ENCODE measurements at regions not wholly inside any gene's neighbourhood (a gene's known extent, or its start where the extent isn't known, plus 50 kb on each side); places are given as distances from the start of the nearest gene placed in this dataset.

DNA sequence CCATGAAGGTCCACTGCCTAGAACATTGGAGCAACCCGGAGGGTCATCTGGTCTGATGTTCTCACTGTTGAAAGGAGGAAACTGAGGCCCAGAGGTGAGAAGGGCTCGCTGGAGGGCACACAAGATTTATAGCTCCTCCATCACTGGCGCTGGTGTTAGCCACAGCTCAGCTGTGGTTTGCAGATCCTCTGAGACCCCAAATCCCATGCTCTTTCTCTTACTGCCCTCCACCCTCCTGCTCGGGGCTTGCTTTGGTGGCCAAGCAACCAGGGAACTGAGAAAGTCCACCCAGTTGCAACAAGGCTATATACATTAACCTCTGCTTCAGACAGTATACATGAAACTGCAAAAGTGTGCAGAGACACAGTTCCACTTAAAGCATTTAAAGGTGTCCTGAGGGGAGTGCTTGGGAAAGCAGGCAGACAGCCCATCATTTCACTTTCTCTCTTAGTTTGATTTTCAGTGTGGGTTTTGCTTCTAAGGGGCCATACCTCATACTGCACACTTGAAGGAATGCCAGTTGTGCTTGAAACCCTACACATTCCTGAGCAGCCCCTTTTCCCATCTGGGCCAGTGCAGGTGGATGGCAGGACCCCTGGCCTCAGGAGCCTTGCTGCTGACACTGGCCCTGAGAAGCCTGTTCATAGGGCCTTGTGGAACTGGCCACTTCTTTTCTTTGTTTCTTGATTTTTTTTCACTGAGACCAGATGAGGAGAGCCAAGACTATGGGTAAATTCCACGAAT is 347.6 kb downstream of the CDC5L start:
- TF ChIP-seq EZH2 (IDR thresholded peaks at IDR 0.05; ENCODE audit: borderline replicate concordance, low read depth, low read length, severe bottlenecking) = no peak
- TF ChIP-seq, protein P1, sequence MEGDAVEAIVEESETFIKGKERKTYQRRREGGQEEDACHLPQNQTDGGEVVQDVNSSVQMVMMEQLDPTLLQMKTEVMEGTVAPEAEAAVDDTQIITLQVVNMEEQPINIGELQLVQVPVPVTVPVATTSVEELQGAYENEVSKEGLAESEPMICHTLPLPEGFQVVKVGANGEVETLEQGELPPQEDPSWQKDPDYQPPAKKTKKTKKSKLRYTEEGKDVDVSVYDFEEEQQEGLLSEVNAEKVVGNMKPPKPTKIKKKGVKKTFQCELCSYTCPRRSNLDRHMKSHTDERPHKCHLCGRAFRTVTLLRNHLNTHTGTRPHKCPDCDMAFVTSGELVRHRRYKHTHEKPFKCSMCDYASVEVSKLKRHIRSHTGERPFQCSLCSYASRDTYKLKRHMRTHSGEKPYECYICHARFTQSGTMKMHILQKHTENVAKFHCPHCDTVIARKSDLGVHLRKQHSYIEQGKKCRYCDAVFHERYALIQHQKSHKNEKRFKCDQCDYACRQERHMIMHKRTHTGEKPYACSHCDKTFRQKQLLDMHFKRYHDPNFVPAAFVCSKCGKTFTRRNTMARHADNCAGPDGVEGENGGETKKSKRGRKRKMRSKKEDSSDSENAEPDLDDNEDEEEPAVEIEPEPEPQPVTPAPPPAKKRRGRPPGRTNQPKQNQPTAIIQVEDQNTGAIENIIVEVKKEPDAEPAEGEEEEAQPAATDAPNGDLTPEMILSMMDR (IDR thresholded peaks at IDR 0.05; ENCODE audit: borderline replicate concordance, extremely low read depth, low read length, poor library complexity, severe bottlenecking) = no peak
- no peak for ATAC-seq (ENCODE audit: insufficient read depth, low read depth)
- no peaks in the 10 kb centered on the region for H3K36me3 ChIP-seq (ENCODE audit: insufficient read depth, low read length)
- H2AFZ ChIP-seq (ENCODE audit: low read depth, low read length) = no peak overlapping the region
- H4K20me1 ChIP-seq (ENCODE audit: insufficient read depth, low read length) = no peaks in the 10 kb centered on the region
- no peaks in the 10 kb centered on the region for H3K27me3 ChIP-seq (ENCODE audit: insufficient read depth, low read length, poor library complexity)
- no peak overlapping the region for H3K9ac ChIP-seq (ENCODE audit: low read depth, low read length)
- no peak overlapping the region for H3K4me3 ChIP-seq (ENCODE audit: low read depth in 1 of 2, low read length in 2 of 2)
- 0 out of 2 replicates have a peak, but pooled peaks cover 4% of the 10 kb centered on the region for H3K4me1 ChIP-seq (ENCODE audit: insufficient read depth, low read length)
- H3K27ac ChIP-seq (ENCODE audit: low read length) = no peak overlapping the region
- no peak for DNase-seq
- H3K79me2 ChIP-seq (ENCODE audit: insufficient read depth, low read length) = no peaks in the 10 kb centered on the region
- no peak overlapping the region for H3K4me2 ChIP-seq (ENCODE audit: insufficient read depth, low read length)
- H3K9me3 ChIP-seq (ENCODE audit: insufficient read depth, low read length, severe bottlenecking) = no peaks in the 10 kb centered on the region

DNA sequence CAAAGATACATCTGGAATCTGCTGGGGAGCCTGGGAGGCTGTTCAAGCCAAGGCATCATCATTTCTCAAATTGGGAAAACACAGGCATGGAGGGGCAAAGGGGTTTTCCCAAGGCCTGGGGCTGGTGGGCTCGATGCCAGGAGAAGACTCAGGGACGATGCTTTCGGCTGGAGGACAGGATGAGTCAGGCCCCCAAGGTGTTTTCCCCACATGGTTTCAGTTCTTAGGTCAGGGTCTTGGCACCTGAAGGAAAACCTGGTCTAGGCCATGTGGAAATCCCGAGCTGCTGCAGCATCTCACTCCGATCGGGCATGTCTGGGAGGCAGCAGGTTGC is 348.1 kb downstream of the CDC5L start:
- no peak overlapping the region for H3K9ac ChIP-seq (ENCODE audit: low read depth, low read length)
- H3K27ac ChIP-seq (ENCODE audit: low read length) = no peak overlapping the region
- no peak overlapping the region for H3K4me3 ChIP-seq (ENCODE audit: low read depth in 1 of 2, low read length in 2 of 2)
- TF ChIP-seq, protein P1 (IDR thresholded peaks at IDR 0.05; ENCODE audit: borderline replicate concordance, extremely low read depth, low read length, poor library complexity, severe bottlenecking) = no peak
- TF ChIP-seq EZH2 (IDR thresholded peaks at IDR 0.05; ENCODE audit: borderline replicate concordance, low read depth, low read length, severe bottlenecking) = no peak
- no peak overlapping the region for H2AFZ ChIP-seq (ENCODE audit: low read depth, low read length)
- no peaks in the 10 kb centered on the region for H3K27me3 ChIP-seq (ENCODE audit: insufficient read depth, low read length, poor library complexity)
- no peaks in the 10 kb centered on the region for H3K36me3 ChIP-seq (ENCODE audit: insufficient read depth, low read length)
- DNase-seq = no peak
- H4K20me1 ChIP-seq (ENCODE audit: insufficient read depth, low read length) = no peaks in the 10 kb centered on the region
- no peak for ATAC-seq (ENCODE audit: insufficient read depth, low read depth)
- no peak overlapping the region for H3K4me2 ChIP-seq (ENCODE audit: insufficient read depth, low read length)
- H3K4me1 ChIP-seq (ENCODE audit: insufficient read depth, low read length) = 0 out of 2 replicates have a peak, but pooled peaks cover 4% of the 10 kb centered on the region
- no peaks in the 10 kb centered on the region for H3K79me2 ChIP-seq (ENCODE audit: insufficient read depth, low read length)
- no peaks in the 10 kb centered on the region for H3K9me3 ChIP-seq (ENCODE audit: insufficient read depth, low read length, severe bottlenecking)

DNA sequence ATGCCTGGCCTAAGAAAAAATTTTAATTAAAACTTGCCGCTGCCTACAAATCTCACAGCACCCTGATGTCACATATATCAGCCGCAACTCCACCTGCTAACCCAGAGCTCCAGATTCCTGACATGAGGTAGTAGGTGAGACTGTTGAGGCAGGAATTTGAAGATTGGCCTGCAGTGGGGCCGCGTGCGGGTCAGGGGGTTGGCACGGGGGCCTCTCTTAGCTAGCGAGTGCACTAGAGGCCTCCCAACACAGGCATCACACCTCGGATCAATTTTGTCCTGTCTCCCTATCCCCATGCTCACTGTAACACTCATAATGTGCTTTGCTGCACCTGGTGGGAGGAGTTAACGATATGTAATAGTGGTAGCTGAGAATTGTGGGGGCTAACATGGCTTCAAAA is 349.8 kb downstream of the CDC5L start:
- H3K4me2 ChIP-seq (ENCODE audit: insufficient read depth, low read length) = no peak overlapping the region
- H3K4me1 ChIP-seq (ENCODE audit: insufficient read depth, low read length) = 0 out of 2 replicates have a peak, but pooled peaks cover 4% of the 10 kb centered on the region
- no peaks in the 10 kb centered on the region for H4K20me1 ChIP-seq (ENCODE audit: insufficient read depth, low read length)
- H3K36me3 ChIP-seq (ENCODE audit: insufficient read depth, low read length) = no peaks in the 10 kb centered on the region
- H3K4me3 ChIP-seq (ENCODE audit: low read depth in 1 of 2, low read length in 2 of 2) = no peak overlapping the region
- H3K79me2 ChIP-seq (ENCODE audit: insufficient read depth, low read length) = no peaks in the 10 kb centered on the region
- no peaks in the 10 kb centered on the region for H3K9me3 ChIP-seq (ENCODE audit: insufficient read depth, low read length, severe bottlenecking)
- ATAC-seq (ENCODE audit: insufficient read depth, low read depth) (no peak), DNase-seq (no peak)
- no peak overlapping the region for H3K27ac ChIP-seq (ENCODE audit: low read length)
- no peak overlapping the region for H3K9ac ChIP-seq (ENCODE audit: low read depth, low read length)
- H3K27me3 ChIP-seq (ENCODE audit: insufficient read depth, low read length, poor library complexity) = no peaks in the 10 kb centered on the region
- H2AFZ ChIP-seq (ENCODE audit: low read depth, low read length) = no peak overlapping the region
- TF ChIP-seq, protein P1 (IDR thresholded peaks at IDR 0.05; ENCODE audit: borderline replicate concordance, extremely low read depth, low read length, poor library complexity, severe bottlenecking) = no peak
- TF ChIP-seq EZH2 (IDR thresholded peaks at IDR 0.05; ENCODE audit: borderline replicate concordance, low read depth, low read length, severe bottlenecking) = no peak
